ENCODE measurements at regions not wholly inside any gene's neighbourhood (a gene's known extent, or its start where the extent isn't known, plus 50 kb on each side); places are given as distances from the start of the nearest gene placed in this dataset.

- Histone ChIP-seq H4K5ac (ENCODE audit: insufficient read length, low read depth, low read length) (no peak overlapping the region), H3K23me2 (ENCODE audit: insufficient read length, low read depth, low read length, poor library complexity, severe bottlenecking) (no peaks in the 10 kb centered on the region), H3K23ac (ENCODE audit: insufficient read length, low read depth, low read length) (no peak overlapping the region), H4K20me1 (ENCODE audit: control insufficient read depth, insufficient read depth, insufficient read length) (no peaks in the 10 kb centered on the region), H2BK20ac (ENCODE audit: low read depth, low read length, poor library complexity, severe bottlenecking) (no peak overlapping the region), H3K56ac (ENCODE audit: insufficient read length, low read depth, low read length) (no peak overlapping the region), H3K27ac (ENCODE audit: insufficient read length, low read depth, low read length) (no peak overlapping the region), H2BK15ac (ENCODE audit: low read depth, low read length) (no peak overlapping the region), H3K18ac (ENCODE audit: insufficient read length, low read depth, low read length) (no peak overlapping the region), H4K8ac (replicated peaks; ENCODE audit: insufficient read length, low read depth, low read length) (no peak overlapping the region), H2AK5ac (ENCODE audit: insufficient read length, low read length) (no peak overlapping the region), H3K9ac (ENCODE audit: extremely low read depth, insufficient read length, low read length) (no peak overlapping the region), H2BK12ac (ENCODE audit: insufficient read length, low read depth, low read length) (no peak overlapping the region), H3K4ac (ENCODE audit: low read depth, low read length) (no peak overlapping the region), H3K4me1 (ENCODE audit: insufficient read depth, low read length) (no peaks in the 10 kb centered on the region), H3K9me3 (ENCODE audit: control insufficient read depth, low read depth, low read length) (no peaks in the 10 kb centered on the region), H2BK5ac (ENCODE audit: insufficient read length, low read length) (no peak overlapping the region), H3K79me1 (ENCODE audit: insufficient read depth, low read depth, low read length, poor library complexity, severe bottlenecking) (no peaks in the 10 kb centered on the region), H3K79me2 (ENCODE audit: insufficient read depth, low read length) (no peaks in the 10 kb centered on the region), H4K91ac (ENCODE audit: insufficient read length, low read depth, low read length) (no peak overlapping the region), H3K4me2 (ENCODE audit: insufficient read depth, insufficient read length, low read length) (no peak overlapping the region), H2AFZ (ENCODE audit: low read length) (no peak overlapping the region), H3T11ph (ENCODE audit: low read length) (no peak overlapping the region), H3K14ac (ENCODE audit: insufficient read depth, low read length) (no peak overlapping the region), H3K27me3 (ENCODE audit: insufficient read depth, low read length) (no peaks in the 10 kb centered on the region), H2BK120ac (ENCODE audit: low read depth, low read length, poor library complexity, severe bottlenecking) (no peak overlapping the region)
- WGBS (ENCODE audit: extremely low coverage, insufficient read length, low lambda C conversion rate) = no CpG with 5 or more reads among the region's 3 CpGs
- Mint-ChIP-seq H3K36me3 (ENCODE audit: insufficient read depth in 1 of 3, low read depth in 3 of 3) (no peaks in the 10 kb centered on the region; a peak in 2 of 7 replicates), H3K27ac (no peak overlapping the region), H3K4me3 (no peak overlapping the region), H3K9me3 (no peaks in the 10 kb centered on the region), H3K27me3 (ENCODE audit: low read depth) (no peaks in the 10 kb centered on the region), H3K4me1 (peaks cover 2% of the 10 kb centered on the region in 2 experiments)
- TF ChIP-seq, protein P1, sequence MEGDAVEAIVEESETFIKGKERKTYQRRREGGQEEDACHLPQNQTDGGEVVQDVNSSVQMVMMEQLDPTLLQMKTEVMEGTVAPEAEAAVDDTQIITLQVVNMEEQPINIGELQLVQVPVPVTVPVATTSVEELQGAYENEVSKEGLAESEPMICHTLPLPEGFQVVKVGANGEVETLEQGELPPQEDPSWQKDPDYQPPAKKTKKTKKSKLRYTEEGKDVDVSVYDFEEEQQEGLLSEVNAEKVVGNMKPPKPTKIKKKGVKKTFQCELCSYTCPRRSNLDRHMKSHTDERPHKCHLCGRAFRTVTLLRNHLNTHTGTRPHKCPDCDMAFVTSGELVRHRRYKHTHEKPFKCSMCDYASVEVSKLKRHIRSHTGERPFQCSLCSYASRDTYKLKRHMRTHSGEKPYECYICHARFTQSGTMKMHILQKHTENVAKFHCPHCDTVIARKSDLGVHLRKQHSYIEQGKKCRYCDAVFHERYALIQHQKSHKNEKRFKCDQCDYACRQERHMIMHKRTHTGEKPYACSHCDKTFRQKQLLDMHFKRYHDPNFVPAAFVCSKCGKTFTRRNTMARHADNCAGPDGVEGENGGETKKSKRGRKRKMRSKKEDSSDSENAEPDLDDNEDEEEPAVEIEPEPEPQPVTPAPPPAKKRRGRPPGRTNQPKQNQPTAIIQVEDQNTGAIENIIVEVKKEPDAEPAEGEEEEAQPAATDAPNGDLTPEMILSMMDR (conservative IDR thresholded peaks at IDR 0.05) = no peak
- DNase-seq = no peak
Observed at GRCh38 chr9:79780559-79780958, 208.8 kb downstream of the TLE4 start.

Data from H9 (cell line).